Neural cell (in vitro differentiated cells): ENCODE measurements at regions not wholly inside any gene's neighbourhood (a gene's known extent, or its start where the extent isn't known, plus 50 kb on each side); places are given as distances from the start of the nearest gene placed in this dataset.

Experiments
- H2AFZ ChIP-seq: fragments of 200-600, 300-800 bp; sonication (generic), shearing (Covaris generic); 2 replicates; pipeline ENCODE4 v1.6.0; 2014; ENCODE audit warnings: low read depth, mild to moderate bottlenecking, antibody characterized with exemption, low read length, moderate library complexity
- H3F3A ChIP-seq: fragments of 200-600 bp; shearing (Covaris generic); 2 replicates; pipeline ENCODE4 v1.6.1; 2016; ENCODE audit warnings: mild to moderate bottlenecking, moderate library complexity, mixed read lengths, antibody characterized with exemption, low read length; ENCODE audit not compliant: insufficient read depth, poor library complexity, severe bottlenecking
- H3K27ac ChIP-seq: fragments of 200-600, 300-800 bp; sonication (generic), shearing (Covaris generic); 2 replicates; pipeline ENCODE4 v1.5.1; 2014; ENCODE audit warnings: mild to moderate bottlenecking, low read length, moderate library complexity
- H3K27me3 ChIP-seq: fragments of 300-800, 200-600 bp; sonication (generic), shearing (Covaris generic); 2 replicates; pipeline ENCODE4 v1.6.0; 2014; ENCODE audit warnings: mild to moderate bottlenecking, low read depth, low read length, moderate library complexity; ENCODE audit not compliant: insufficient read depth
- H3K36me3 ChIP-seq: fragments of 300-800, 200-600 bp; sonication (generic), shearing (Covaris generic); 2 replicates; pipeline ENCODE4 v1.5.1; 2014; ENCODE audit warnings: mild to moderate bottlenecking, antibody characterized with exemption, low read length, moderate library complexity; ENCODE audit not compliant: insufficient read depth
- H3K4me2 ChIP-seq: fragments of 300-800, 200-600 bp; sonication (generic), shearing (Covaris generic); 2 replicates; pipeline ENCODE4 v1.6.0; 2014; ENCODE audit warnings: mild to moderate bottlenecking, low read length
- H3K4me3 ChIP-seq: fragments of 300-800, 200-600 bp; sonication (generic), shearing (Covaris generic); 2 replicates; pipeline ENCODE4 v1.5.1; 2014; ENCODE audit warnings: mild to moderate bottlenecking, low read length, moderate library complexity
- H3K79me2 ChIP-seq: fragments of 200-600 bp; shearing (Covaris generic); replicated peaks from 2 replicates; pipeline ENCODE4 v1.6.0; 2014; ENCODE audit warnings: mild to moderate bottlenecking, low read length, moderate library complexity; ENCODE audit not compliant: insufficient read depth
- H3K9ac ChIP-seq: fragments of 300-800, 200-600 bp; sonication (generic), shearing (Covaris generic); 2 replicates; pipeline ENCODE4 v1.6.1; 2016; ENCODE audit warnings: mild to moderate bottlenecking, low read length, mixed read lengths
- H3K9me2 ChIP-seq: fragments of 200-600 bp; shearing (Covaris generic); 2 replicates; pipeline ENCODE4 v1.6.1; 2016; ENCODE audit warnings: mild to moderate bottlenecking, low read length, mixed read lengths; ENCODE audit not compliant: insufficient read depth
- H3K9me3 ChIP-seq: fragments of 200-600, 300-800 bp; sonication (generic), shearing (Covaris generic); 2 replicates; pipeline ENCODE4 v1.6.1; 2016; ENCODE audit warnings: mild to moderate bottlenecking, mixed run types, low read length, moderate library complexity, mixed read lengths
- H4K20me1 ChIP-seq: fragments of 200-600 bp; shearing (Covaris generic); 2 replicates; pipeline ENCODE4 v1.6.1; 2016; ENCODE audit warnings: mild to moderate bottlenecking, mixed run types; ENCODE audit not compliant: insufficient read depth
- EP300 ChIP-seq: fragments of 450-650 bp; conservative IDR thresholded peaks from 2 replicates; pipeline ENCODE4 v1.6.1; 2014; ENCODE audit warnings: antibody characterized with exemption, mild to moderate bottlenecking, moderate library complexity; ENCODE audit not compliant: poor library complexity, severe bottlenecking
- EZH2 ChIP-seq: fragments of 200-600, 300-800 bp; shearing (Covaris generic), sonication (generic); IDR thresholded peaks from 2 replicates; pipeline ENCODE4 v1.6.1; 2014; ENCODE audit warnings: antibody characterized with exemption, low read length, borderline replicate concordance, mild to moderate bottlenecking; ENCODE audit not compliant: insufficient read depth, poor library complexity, severe bottlenecking
- MXI1 ChIP-seq: fragments of 450-650 bp; conservative IDR thresholded peaks from 2 replicates; pipeline ENCODE4 v1.6.1; 2014; ENCODE audit warnings: antibody characterized with exemption, mild to moderate bottlenecking; ENCODE audit not compliant: poor library complexity, severe bottlenecking
- POLR2AphosphoS5 ChIP-seq: IDR thresholded peaks from 2 replicates; pipeline ENCODE4 v1.6.1; 2012
- RAD21 ChIP-seq: fragments of 450-650 bp; conservative IDR thresholded peaks from 2 replicates; pipeline ENCODE4 v1.6.1; 2014; ENCODE audit warnings: antibody characterized with exemption, mild to moderate bottlenecking, moderate library complexity
- SMC3 ChIP-seq: fragments of 450-650 bp; conservative IDR thresholded peaks from 2 replicates; pipeline ENCODE4 v1.6.1; 2014; ENCODE audit warnings: antibody characterized with exemption, mild to moderate bottlenecking, moderate library complexity; ENCODE audit not compliant: poor library complexity
- TAF1 ChIP-seq: IDR thresholded peaks from 2 replicates; pipeline ENCODE4 v1.6.1; 2012; ENCODE audit warnings: low read depth
- TF ChIP-seq, protein P1 (sequence below): fragments of 450-650 bp; IDR thresholded peaks from 2 replicates; pipeline ENCODE4 v1.5.1; 2014; ENCODE audit warnings: antibody characterized with exemption, mild to moderate bottlenecking, moderate library complexity; ENCODE audit not compliant: poor library complexity, severe bottlenecking
- TF ChIP-seq, protein P2 (sequence below): IDR thresholded peaks from 2 replicates; pipeline ENCODE4 v1.6.1; 2012; ENCODE audit warnings: borderline replicate concordance

DNA sequence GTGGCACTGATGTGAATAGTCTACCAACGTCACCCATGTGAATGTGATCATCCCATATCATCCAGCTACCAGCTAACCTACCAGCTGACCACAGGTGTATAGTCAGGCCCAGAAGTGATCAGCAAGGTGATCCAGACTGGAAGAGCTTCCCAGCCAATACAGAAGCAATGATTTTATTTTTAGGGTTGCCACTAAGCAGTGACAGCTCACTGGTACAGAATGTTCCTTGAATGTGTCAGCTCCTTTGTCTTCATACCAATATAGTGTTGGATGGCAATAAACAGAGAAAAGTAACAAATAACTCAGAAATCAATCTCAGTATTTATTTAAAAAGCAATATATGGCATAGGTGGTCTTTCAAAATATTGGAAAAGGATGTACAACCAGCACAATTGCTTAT lies 361.8 kb upstream of the CPEB2 start:
- H3K79me2 ChIP-seq: no peaks in the 10 kb centered on the region
- H3K27me3 ChIP-seq: no peaks in the 10 kb centered on the region
- no peak overlapping the region for H3K4me2 ChIP-seq
- H3K9me2 ChIP-seq: no peaks in the 10 kb centered on the region
- H4K20me1 ChIP-seq: no peaks in the 10 kb centered on the region
- H3F3A ChIP-seq: no peaks in the 10 kb centered on the region
- no peak overlapping the region for H3K9ac ChIP-seq
- no peak overlapping the region for H3K27ac ChIP-seq
- no peaks in the 10 kb centered on the region for H3K9me3 ChIP-seq
- no peak for TF ChIP-seq EZH2
- no peaks in the 10 kb centered on the region for H3K36me3 ChIP-seq
- H2AFZ ChIP-seq: no peak overlapping the region
- H3K4me3 ChIP-seq: no peak overlapping the region

- Histone ChIP-seq H3K79me2 (no peaks in the 10 kb centered on the region), H4K20me1 (no peaks in the 10 kb centered on the region), H3K9ac (no peak overlapping the region), H3K27me3 (no peaks in the 10 kb centered on the region), H3K4me3 (no peak overlapping the region), H3F3A (no peaks in the 10 kb centered on the region), H3K27ac (no peak overlapping the region), H3K9me3 (no peaks in the 10 kb centered on the region), H3K9me2 (no peaks in the 10 kb centered on the region), H3K36me3 (no peaks in the 10 kb centered on the region), H2AFZ (no peak overlapping the region), H3K4me2 (no peak overlapping the region)
- TF ChIP-seq EP300 (no peak), SMC3 (no peak), POLR2AphosphoS5 (no peak), TAF1 (no peak), RAD21 (no peak), MXI1 (no peak), EZH2 (no peak)
- TF ChIP-seq, protein P1, sequence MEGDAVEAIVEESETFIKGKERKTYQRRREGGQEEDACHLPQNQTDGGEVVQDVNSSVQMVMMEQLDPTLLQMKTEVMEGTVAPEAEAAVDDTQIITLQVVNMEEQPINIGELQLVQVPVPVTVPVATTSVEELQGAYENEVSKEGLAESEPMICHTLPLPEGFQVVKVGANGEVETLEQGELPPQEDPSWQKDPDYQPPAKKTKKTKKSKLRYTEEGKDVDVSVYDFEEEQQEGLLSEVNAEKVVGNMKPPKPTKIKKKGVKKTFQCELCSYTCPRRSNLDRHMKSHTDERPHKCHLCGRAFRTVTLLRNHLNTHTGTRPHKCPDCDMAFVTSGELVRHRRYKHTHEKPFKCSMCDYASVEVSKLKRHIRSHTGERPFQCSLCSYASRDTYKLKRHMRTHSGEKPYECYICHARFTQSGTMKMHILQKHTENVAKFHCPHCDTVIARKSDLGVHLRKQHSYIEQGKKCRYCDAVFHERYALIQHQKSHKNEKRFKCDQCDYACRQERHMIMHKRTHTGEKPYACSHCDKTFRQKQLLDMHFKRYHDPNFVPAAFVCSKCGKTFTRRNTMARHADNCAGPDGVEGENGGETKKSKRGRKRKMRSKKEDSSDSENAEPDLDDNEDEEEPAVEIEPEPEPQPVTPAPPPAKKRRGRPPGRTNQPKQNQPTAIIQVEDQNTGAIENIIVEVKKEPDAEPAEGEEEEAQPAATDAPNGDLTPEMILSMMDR: no peak
- TF ChIP-seq, protein P2, sequence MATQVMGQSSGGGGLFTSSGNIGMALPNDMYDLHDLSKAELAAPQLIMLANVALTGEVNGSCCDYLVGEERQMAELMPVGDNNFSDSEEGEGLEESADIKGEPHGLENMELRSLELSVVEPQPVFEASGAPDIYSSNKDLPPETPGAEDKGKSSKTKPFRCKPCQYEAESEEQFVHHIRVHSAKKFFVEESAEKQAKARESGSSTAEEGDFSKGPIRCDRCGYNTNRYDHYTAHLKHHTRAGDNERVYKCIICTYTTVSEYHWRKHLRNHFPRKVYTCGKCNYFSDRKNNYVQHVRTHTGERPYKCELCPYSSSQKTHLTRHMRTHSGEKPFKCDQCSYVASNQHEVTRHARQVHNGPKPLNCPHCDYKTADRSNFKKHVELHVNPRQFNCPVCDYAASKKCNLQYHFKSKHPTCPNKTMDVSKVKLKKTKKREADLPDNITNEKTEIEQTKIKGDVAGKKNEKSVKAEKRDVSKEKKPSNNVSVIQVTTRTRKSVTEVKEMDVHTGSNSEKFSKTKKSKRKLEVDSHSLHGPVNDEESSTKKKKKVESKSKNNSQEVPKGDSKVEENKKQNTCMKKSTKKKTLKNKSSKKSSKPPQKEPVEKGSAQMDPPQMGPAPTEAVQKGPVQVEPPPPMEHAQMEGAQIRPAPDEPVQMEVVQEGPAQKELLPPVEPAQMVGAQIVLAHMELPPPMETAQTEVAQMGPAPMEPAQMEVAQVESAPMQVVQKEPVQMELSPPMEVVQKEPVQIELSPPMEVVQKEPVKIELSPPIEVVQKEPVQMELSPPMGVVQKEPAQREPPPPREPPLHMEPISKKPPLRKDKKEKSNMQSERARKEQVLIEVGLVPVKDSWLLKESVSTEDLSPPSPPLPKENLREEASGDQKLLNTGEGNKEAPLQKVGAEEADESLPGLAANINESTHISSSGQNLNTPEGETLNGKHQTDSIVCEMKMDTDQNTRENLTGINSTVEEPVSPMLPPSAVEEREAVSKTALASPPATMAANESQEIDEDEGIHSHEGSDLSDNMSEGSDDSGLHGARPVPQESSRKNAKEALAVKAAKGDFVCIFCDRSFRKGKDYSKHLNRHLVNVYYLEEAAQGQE: no peak
Observed at GRCh38 chr4:14641871-14642270, 360.4 kb upstream of the CPEB2 start.
